GM23338 (cell line): ENCODE measurements at regions not wholly inside any gene's neighbourhood (a gene's known extent, or its start where the extent isn't known, plus 50 kb on each side); places are given as distances from the start of the nearest gene placed in this dataset.

Source experiments
- CREB1 ChIP-seq: fragments of 250-450 bp; sonication (Bioruptor Pico); IDR thresholded peaks from 2 replicates; pipeline ENCODE4 v1.5.0; 2020; ENCODE audit warnings: low read depth, mild to moderate bottlenecking, moderate library complexity
- CTCF ChIP-seq, 2 experiments: fragments of 200-600 bp in 1 of 2; sonication (generic) in 1 of 2; conservative IDR thresholded peaks; 2 replicates each; pipeline versions ENCODE4 v1.5.1 to v1.6.1; 2016 to 2017; ENCODE audit warnings: antibody characterized with exemption in 2 of 2, low read depth in 2 of 2, mild to moderate bottlenecking in 2 of 2, moderate library complexity in 1 of 2
- ETS1 ChIP-seq: IDR thresholded peaks from 2 replicates; pipeline ENCODE4 v1.6.1; 2016; ENCODE audit warnings: antibody characterized with exemption
- EZH2 ChIP-seq: fragments of 200-600 bp; sonication (generic); IDR thresholded peaks from one replicate; pipeline ENCODE4 v1.8.0; 2017; ENCODE audit warnings: antibody characterized with exemption, mild to moderate bottlenecking, low read depth; ENCODE audit not compliant: unreplicated experiment
- EZH2phosphoT487 ChIP-seq: fragments of 200-600 bp; sonication (generic); IDR thresholded peaks from one replicate; pipeline ENCODE4 v1.8.1; 2018; ENCODE audit warnings: antibody characterized with exemption; ENCODE audit not compliant: unreplicated experiment
- JUNB ChIP-seq: IDR thresholded peaks from one replicate; pipeline ENCODE4 v1.6.1; 2016; ENCODE audit warnings: antibody characterized with exemption; ENCODE audit not compliant: unreplicated experiment
- NANOG ChIP-seq: IDR thresholded peaks from 2 replicates; pipeline ENCODE4 v1.6.1; 2016; ENCODE audit warnings: antibody characterized with exemption, borderline replicate concordance
- POLR2AphosphoS5 ChIP-seq: IDR thresholded peaks from 2 replicates; pipeline ENCODE4 v1.6.1; 2016; ENCODE audit warnings: antibody characterized with exemption, low read depth
- STAT1 ChIP-seq: IDR thresholded peaks from one replicate; pipeline ENCODE4 v1.6.1; 2016; ENCODE audit warnings: antibody characterized with exemption; ENCODE audit not compliant: unreplicated experiment
- ZNF114 ChIP-seq: fragments of 250-450 bp; sonication (Bioruptor Pico); IDR thresholded peaks from 2 replicates; pipeline ENCODE4 v1.5.0; 2020; ENCODE audit warnings: mild to moderate bottlenecking, moderate library complexity
- ZNF331 ChIP-seq: fragments of 250-450 bp; sonication (Bioruptor Pico); IDR thresholded peaks from 2 replicates; pipeline ENCODE4 v1.5.0; 2020; ENCODE audit warnings: low read depth, mild to moderate bottlenecking, moderate library complexity
- TF ChIP-seq, protein P1 (sequence below): IDR thresholded peaks from one replicate; pipeline ENCODE4 v1.6.1; 2018; ENCODE audit warnings: antibody characterized with exemption; ENCODE audit not compliant: unreplicated experiment
- TF ChIP-seq, protein P2 (sequence below): fragments of 250-450 bp; sonication (Bioruptor Pico); IDR thresholded peaks from 2 replicates; pipeline ENCODE4 v1.5.0; 2020; ENCODE audit warnings: mild to moderate bottlenecking, moderate library complexity

GRCh38 chr2:22697054-22697788, 687.8 kb upstream of the KLHL29 start:
- TF ChIP-seq, protein P1, sequence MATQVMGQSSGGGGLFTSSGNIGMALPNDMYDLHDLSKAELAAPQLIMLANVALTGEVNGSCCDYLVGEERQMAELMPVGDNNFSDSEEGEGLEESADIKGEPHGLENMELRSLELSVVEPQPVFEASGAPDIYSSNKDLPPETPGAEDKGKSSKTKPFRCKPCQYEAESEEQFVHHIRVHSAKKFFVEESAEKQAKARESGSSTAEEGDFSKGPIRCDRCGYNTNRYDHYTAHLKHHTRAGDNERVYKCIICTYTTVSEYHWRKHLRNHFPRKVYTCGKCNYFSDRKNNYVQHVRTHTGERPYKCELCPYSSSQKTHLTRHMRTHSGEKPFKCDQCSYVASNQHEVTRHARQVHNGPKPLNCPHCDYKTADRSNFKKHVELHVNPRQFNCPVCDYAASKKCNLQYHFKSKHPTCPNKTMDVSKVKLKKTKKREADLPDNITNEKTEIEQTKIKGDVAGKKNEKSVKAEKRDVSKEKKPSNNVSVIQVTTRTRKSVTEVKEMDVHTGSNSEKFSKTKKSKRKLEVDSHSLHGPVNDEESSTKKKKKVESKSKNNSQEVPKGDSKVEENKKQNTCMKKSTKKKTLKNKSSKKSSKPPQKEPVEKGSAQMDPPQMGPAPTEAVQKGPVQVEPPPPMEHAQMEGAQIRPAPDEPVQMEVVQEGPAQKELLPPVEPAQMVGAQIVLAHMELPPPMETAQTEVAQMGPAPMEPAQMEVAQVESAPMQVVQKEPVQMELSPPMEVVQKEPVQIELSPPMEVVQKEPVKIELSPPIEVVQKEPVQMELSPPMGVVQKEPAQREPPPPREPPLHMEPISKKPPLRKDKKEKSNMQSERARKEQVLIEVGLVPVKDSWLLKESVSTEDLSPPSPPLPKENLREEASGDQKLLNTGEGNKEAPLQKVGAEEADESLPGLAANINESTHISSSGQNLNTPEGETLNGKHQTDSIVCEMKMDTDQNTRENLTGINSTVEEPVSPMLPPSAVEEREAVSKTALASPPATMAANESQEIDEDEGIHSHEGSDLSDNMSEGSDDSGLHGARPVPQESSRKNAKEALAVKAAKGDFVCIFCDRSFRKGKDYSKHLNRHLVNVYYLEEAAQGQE, result no peak
- TF ChIP-seq EZH2, result no peak
- TF ChIP-seq CTCF (conservative IDR thresholded peaks at IDR 0.05; ENCODE audit: low read depth in 2 of 2), result no peak
- no peak for TF ChIP-seq EZH2phosphoT487
- TF ChIP-seq POLR2AphosphoS5, result no peak
- no peak for TF ChIP-seq JUNB
- TF ChIP-seq, protein P2, sequence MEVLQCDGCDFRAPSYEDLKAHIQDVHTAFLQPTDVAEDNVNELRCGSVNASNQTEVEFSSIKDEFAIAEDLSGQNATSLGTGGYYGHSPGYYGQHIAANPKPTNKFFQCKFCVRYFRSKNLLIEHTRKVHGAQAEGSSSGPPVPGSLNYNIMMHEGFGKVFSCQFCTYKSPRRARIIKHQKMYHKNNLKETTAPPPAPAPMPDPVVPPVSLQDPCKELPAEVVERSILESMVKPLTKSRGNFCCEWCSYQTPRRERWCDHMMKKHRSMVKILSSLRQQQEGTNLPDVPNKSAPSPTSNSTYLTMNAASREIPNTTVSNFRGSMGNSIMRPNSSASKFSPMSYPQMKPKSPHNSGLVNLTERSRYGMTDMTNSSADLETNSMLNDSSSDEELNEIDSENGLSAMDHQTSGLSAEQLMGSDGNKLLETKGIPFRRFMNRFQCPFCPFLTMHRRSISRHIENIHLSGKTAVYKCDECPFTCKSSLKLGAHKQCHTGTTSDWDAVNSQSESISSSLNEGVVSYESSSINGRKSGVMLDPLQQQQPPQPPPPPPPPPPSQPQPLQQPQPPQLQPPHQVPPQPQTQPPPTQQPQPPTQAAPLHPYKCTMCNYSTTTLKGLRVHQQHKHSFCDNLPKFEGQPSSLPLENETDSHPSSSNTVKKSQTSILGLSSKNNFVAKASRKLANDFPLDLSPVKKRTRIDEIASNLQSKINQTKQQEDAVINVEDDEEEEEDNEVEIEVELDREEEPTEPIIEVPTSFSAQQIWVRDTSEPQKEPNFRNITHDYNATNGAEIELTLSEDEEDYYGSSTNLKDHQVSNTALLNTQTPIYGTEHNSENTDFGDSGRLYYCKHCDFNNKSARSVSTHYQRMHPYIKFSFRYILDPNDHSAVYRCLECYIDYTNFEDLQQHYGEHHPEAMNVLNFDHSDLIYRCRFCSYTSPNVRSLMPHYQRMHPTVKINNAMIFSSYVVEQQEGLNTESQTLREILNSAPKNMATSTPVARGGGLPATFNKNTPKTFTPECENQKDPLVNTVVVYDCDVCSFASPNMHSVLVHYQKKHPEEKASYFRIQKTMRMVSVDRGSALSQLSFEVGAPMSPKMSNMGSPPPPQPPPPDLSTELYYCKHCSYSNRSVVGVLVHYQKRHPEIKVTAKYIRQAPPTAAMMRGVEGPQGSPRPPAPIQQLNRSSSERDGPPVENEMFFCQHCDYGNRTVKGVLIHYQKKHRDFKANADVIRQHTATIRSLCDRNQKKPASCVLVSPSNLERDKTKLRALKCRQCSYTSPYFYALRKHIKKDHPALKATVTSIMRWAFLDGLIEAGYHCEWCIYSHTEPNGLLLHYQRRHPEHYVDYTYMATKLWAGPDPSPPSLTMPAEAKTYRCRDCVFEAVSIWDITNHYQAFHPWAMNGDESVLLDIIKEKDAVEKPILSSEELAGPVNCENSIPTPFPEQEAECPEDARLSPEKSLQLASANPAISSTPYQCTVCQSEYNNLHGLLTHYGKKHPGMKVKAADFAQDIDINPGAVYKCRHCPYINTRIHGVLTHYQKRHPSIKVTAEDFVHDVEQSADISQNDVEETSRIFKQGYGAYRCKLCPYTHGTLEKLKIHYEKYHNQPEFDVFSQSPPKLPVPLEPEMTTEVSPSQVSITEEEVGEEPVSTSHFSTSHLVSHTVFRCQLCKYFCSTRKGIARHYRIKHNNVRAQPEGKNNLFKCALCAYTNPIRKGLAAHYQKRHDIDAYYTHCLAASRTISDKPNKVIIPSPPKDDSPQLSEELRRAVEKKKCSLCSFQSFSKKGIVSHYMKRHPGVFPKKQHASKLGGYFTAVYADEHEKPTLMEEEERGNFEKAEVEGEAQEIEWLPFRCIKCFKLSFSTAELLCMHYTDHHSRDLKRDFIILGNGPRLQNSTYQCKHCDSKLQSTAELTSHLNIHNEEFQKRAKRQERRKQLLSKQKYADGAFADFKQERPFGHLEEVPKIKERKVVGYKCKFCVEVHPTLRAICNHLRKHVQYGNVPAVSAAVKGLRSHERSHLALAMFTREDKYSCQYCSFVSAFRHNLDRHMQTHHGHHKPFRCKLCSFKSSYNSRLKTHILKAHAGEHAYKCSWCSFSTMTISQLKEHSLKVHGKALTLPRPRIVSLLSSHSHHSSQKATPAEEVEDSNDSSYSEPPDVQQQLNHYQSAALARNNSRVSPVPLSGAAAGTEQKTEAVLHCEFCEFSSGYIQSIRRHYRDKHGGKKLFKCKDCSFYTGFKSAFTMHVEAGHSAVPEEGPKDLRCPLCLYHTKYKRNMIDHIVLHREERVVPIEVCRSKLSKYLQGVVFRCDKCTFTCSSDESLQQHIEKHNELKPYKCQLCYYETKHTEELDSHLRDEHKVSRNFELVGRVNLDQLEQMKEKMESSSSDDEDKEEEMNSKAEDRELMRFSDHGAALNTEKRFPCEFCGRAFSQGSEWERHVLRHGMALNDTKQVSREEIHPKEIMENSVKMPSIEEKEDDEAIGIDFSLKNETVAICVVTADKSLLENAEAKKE (CRISPR knock-in tag), result no peak
- TF ChIP-seq NANOG, result no peak
- no peak for TF ChIP-seq CREB1 (CRISPR knock-in tag)
- no peak for TF ChIP-seq STAT1
- no peak for TF ChIP-seq ZNF114
- TF ChIP-seq ZNF331 (CRISPR knock-in tag), result no peak
- TF ChIP-seq ETS1, result no peak
